ENCODE measurements at regions not wholly inside any gene's neighbourhood (a gene's known extent, or its start where the extent isn't known, plus 50 kb on each side); places are given as distances from the start of the nearest gene placed in this dataset.

DNA sequence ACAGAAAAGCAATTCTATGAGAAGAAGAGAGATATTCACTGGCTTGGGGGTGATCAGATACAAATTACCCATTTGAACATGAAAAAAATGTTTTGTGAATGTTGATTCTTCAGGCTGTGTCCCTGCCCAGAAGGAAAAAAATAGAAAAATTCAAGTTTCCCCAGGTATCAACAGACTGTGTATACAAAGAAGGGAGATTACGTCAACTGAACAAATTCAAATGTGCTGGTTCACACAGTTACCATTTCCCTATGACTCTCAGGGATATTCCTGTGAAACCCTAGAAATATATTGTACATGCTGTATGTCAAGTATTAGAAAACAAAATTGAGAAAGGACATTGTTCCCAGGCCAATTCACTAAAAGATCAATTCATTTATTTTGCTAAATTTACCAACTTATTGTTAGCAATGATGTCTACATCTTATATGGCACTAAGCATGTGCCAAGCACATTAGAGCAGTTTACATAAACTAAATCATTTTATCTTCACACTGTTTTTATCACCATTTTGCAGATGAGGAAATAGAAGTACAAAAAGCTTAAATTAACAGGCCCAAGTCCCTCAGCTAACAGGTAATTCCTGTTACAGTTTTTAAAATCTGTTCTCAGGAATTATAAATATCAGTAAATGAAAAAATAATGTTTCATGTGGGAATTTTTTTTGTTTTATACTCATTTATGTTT, 306.7 kb upstream of the ROBO2 start:
- TF ChIP-seq, protein P1, sequence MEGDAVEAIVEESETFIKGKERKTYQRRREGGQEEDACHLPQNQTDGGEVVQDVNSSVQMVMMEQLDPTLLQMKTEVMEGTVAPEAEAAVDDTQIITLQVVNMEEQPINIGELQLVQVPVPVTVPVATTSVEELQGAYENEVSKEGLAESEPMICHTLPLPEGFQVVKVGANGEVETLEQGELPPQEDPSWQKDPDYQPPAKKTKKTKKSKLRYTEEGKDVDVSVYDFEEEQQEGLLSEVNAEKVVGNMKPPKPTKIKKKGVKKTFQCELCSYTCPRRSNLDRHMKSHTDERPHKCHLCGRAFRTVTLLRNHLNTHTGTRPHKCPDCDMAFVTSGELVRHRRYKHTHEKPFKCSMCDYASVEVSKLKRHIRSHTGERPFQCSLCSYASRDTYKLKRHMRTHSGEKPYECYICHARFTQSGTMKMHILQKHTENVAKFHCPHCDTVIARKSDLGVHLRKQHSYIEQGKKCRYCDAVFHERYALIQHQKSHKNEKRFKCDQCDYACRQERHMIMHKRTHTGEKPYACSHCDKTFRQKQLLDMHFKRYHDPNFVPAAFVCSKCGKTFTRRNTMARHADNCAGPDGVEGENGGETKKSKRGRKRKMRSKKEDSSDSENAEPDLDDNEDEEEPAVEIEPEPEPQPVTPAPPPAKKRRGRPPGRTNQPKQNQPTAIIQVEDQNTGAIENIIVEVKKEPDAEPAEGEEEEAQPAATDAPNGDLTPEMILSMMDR (IDR thresholded peaks at IDR 0.05) = no peak
- no peak for TF ChIP-seq EZH2 (IDR thresholded peaks at IDR 0.05; ENCODE audit: borderline replicate concordance, insufficient read depth, low read depth, low read length, poor library complexity, severe bottlenecking)
